ENCODE measurements at regions not wholly inside any gene's neighbourhood (a gene's known extent, or its start where the extent isn't known, plus 50 kb on each side); places are given as distances from the start of the nearest gene placed in this dataset.

DNA sequence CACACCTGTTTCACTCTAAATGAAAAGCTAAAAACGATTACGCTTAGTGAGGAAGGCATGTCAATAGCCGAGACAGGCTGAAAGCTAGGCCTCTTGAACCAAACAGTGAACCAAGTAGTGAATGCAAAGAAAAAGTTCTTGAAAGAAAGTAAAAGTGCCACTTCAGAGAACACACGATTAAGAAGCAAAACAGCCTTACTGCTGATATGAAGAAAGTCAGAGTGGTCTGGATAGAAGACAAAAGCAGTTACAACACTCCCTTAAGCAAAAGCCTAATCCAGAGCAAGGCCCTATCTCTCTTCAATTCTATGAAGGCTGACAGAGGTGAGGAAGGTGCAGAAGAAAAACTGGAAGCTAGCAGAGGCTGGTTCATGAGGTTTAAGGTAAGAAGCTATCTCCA lies 130.7 kb downstream of the SIPA1L2 start:
- ChIA-PET POLR2A (no interaction called here), CTCF (interaction anchor here (1.5 kb wide), 1 partner anchor 11 kb away, joined by 3 read pairs; no protein-coding TSS in a partner anchor)
- TF ChIP-seq, protein P1, sequence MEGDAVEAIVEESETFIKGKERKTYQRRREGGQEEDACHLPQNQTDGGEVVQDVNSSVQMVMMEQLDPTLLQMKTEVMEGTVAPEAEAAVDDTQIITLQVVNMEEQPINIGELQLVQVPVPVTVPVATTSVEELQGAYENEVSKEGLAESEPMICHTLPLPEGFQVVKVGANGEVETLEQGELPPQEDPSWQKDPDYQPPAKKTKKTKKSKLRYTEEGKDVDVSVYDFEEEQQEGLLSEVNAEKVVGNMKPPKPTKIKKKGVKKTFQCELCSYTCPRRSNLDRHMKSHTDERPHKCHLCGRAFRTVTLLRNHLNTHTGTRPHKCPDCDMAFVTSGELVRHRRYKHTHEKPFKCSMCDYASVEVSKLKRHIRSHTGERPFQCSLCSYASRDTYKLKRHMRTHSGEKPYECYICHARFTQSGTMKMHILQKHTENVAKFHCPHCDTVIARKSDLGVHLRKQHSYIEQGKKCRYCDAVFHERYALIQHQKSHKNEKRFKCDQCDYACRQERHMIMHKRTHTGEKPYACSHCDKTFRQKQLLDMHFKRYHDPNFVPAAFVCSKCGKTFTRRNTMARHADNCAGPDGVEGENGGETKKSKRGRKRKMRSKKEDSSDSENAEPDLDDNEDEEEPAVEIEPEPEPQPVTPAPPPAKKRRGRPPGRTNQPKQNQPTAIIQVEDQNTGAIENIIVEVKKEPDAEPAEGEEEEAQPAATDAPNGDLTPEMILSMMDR (IDR thresholded peaks at IDR 0.05; ENCODE audit: insufficient read depth, low read depth, low read length): no peak
- no peak overlapping the region for H3K4me3 ChIP-seq (ENCODE audit: low read depth, low read length)
- no peak for DNase-seq (ENCODE audit: low read depth)
- H3K36me3 ChIP-seq (ENCODE audit: control insufficient read depth, insufficient read depth, low read length): no peaks in the 10 kb centered on the region
- H3K27me3 ChIP-seq (ENCODE audit: control insufficient read depth, insufficient read depth, low read length): no peaks in the 10 kb centered on the region

DNA sequence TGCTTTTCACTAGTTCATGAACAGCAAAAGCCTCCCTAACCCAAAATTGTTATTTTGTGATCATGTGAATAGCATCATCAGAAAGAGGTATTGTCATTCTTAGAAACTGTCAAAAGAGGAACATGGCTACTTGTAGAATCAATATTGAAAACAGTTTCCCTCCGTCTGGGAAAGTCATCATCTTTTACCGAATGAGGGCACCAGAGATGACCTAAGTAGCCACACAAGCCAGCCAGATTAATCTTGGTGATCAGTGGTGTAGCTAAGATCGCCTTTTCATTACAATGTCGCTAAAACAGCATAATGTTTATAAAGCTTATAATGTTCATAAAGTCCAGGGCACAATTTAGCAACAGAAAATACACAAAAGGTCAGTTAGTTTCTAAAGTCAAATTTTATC lies 136.1 kb downstream of the SIPA1L2 start:
- CTCF ChIA-PET: no interaction called here
- TF ChIP-seq, protein P1 (IDR thresholded peaks at IDR 0.05; ENCODE audit: insufficient read depth, low read depth, low read length): no peak
- POLR2A ChIA-PET: no interaction called here
- no peak overlapping the region for H3K4me3 ChIP-seq (ENCODE audit: low read depth, low read length)
- no peaks in the 10 kb centered on the region for H3K36me3 ChIP-seq (ENCODE audit: control insufficient read depth, insufficient read depth, low read length)
- no peak for DNase-seq (ENCODE audit: low read depth)
- H3K27me3 ChIP-seq (ENCODE audit: control insufficient read depth, insufficient read depth, low read length): no peaks in the 10 kb centered on the region

DNA sequence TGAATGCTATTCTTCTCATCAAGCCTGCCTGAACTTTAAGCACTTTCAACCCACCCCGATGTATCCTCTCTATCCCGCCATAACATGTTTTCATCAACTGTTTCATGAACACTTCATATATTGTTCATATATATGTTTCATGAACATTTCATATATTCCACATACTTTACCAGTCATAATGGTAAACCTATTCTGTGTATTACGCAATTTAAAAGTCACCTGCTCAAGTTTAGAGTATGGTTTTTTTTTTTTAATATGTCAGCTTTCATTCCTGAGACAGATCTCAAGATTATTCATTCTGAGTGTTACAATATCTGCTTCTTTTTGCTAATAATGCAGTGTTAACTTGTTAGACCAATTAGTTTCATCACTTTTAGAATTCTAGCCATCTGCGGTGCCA lies 140.7 kb downstream of the SIPA1L2 start:
- no peaks in the 10 kb centered on the region for H3K27me3 ChIP-seq (ENCODE audit: control insufficient read depth, insufficient read depth, low read length)
- TF ChIP-seq, protein P1 (IDR thresholded peaks at IDR 0.05; ENCODE audit: insufficient read depth, low read depth, low read length): no peak
- no peak overlapping the region for H3K4me3 ChIP-seq (ENCODE audit: low read depth, low read length)
- ChIA-PET CTCF (interaction anchor here (0.9 kb wide), 1 partner anchor 29 kb away, joined by 3 read pairs; no protein-coding TSS in a partner anchor), POLR2A (no interaction called here)
- H3K36me3 ChIP-seq (ENCODE audit: control insufficient read depth, insufficient read depth, low read length): no peaks in the 10 kb centered on the region
- no peak for DNase-seq (ENCODE audit: low read depth)

DNA sequence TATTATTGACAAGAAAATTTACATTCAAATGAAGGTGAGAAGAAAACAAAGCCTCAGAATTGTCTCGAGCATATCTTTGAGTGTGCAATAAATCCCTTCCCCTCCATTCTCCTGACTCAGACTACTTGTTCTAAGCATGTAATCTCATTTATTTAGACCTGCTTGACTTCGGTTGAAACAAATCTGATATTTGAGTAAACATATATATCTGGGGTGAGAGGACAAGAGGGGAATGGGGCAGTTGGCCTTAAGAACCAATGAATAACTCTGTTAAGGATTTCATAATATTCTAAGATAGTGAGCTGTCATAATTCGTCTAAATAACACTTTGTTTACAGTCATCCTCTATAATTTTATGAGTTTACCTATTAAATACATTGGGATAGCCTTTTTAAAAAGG lies 142.7 kb downstream of the SIPA1L2 start:
- ChIA-PET POLR2A (interaction anchor here (0.6 kb wide), 1 partner anchor 11 kb away, joined by 3 read pairs; no protein-coding TSS in a partner anchor), CTCF (interaction anchor here (1.0 kb wide), 1 partner anchor 621 kb away, joined by 3 read pairs; no protein-coding TSS in a partner anchor)
- TF ChIP-seq, protein P1 (IDR thresholded peaks at IDR 0.05; ENCODE audit: insufficient read depth, low read depth, low read length): no peak
- DNase-seq (ENCODE audit: low read depth): no peak
- no peak overlapping the region for H3K4me3 ChIP-seq (ENCODE audit: low read depth, low read length)
- no peaks in the 10 kb centered on the region for H3K36me3 ChIP-seq (ENCODE audit: control insufficient read depth, insufficient read depth, low read length)
- no peaks in the 10 kb centered on the region for H3K27me3 ChIP-seq (ENCODE audit: control insufficient read depth, insufficient read depth, low read length)

DNA sequence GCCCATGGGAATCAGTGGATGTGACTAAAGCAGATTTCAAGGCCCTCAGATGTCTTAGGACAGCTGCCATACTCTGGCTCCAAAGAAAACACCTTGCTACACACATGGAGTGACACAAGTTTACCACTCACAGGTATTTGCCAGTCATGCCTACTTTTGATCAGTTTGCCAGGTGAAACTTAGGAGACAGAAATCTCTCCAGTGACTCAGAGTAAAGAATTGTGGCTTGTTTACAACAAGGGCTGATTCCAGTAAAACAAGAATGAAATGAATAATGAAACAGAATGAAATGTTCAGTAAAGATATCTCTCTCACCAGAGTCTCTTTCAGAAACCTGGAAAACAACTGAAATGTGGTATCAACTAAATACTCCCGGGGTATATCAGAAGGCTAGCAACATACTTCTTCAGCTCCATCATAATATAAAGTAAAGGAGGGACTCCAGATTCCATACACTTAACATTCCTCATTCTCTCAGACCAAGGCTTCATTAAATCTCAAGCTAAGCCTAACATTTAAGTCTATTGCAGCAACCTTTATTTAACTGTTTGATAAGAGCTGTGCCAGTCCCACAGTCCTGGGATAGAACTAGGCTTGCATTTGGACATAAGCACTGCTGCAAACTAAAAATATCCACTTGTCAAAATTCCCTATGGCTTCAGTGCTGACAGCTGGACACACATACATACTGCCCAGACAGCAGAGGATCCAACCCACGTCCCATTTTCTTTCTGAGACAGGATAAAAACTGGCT lies 143.3 kb downstream of the SIPA1L2 start:
- Histone ChIP-seq H3K36me3 (ENCODE audit: control insufficient read depth, insufficient read depth, low read length) (no peaks in the 10 kb centered on the region), H3K27me3 (ENCODE audit: control insufficient read depth, insufficient read depth, low read length) (no peaks in the 10 kb centered on the region), H3K4me3 (ENCODE audit: low read depth, low read length) (no peak overlapping the region)
- CTCF ChIA-PET: interaction anchor here (1.0 kb wide), 1 partner anchor 620 kb away, joined by 3 read pairs; no protein-coding TSS in a partner anchor
- TF ChIP-seq, protein P1 (IDR thresholded peaks at IDR 0.05; ENCODE audit: insufficient read depth, low read depth, low read length): no peak
- POLR2A ChIA-PET: interaction anchor here (0.6 kb wide), 1 partner anchor 12 kb away, joined by 3 read pairs; no protein-coding TSS in a partner anchor
- no peak for DNase-seq (ENCODE audit: low read depth)
